NCI-H1694 treated with DMSO at 0.1 percent for 48 hours (cell line): ENCODE measurements at regions not wholly inside any gene's neighbourhood (a gene's known extent, or its start where the extent isn't known, plus 50 kb on each side); places are given as distances from the start of the nearest gene placed in this dataset.

Experiments
- DNase-seq: peaks from one replicate; lab custom pipeline; 2025; lab: John Stamatoyannopoulos, UW

DNA sequence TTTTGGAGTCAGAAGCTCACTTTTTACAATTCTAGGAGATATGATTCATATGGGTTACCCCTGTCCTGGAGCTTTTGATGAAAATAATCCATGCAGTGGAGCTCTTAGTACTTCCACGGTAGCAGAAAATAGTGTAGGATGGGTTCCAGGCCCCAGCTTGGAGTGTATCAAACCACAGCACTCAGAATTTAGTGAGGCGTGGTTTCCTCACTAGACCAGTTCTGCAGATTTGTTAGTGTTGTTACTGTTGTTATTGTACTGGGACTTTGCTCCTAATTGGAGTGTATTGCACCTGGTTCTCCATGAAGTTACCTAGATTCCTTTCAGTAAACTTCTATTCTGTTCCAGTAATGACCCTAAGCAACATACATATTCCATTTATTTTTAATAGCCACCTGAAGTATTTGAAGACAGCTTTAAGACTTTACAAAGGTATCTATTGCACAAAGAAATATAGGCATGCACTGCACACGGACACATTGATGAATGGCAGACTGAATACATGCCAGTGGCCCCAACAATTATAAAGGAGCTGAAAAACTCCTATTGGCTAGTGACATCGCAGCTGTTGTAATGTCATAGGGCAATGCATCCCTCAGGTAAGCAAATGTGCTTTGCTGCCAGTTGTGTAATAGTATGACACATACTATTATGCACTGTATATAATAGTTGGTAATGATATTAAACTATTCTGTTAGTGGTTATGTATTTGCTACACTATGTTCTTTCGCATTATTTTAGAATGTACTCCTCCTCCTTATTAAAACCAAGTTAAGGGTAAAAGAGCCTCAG lies 1058.0 kb downstream of the KCNT2 start:
- DNase-seq = no peak

DNA sequence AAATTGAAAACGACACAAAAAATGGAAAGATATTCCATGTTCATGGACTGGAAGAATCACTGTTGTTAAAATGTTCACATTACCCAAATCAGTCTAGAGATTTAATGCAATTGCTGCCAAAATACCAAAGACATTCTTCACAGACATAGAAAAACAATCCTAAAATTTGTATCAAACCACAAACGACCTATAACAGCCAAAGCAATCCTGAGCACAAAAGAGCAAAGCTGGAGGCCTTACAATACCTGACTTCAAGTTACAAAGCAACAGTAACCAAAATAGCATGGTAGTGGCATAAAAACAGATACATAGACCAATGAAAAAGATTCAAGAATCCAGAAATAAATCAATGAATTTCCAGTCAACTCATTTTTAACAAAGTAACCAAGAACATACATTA lies 1077.3 kb downstream of the KCNT2 start:
- DNase-seq = no peak

DNA sequence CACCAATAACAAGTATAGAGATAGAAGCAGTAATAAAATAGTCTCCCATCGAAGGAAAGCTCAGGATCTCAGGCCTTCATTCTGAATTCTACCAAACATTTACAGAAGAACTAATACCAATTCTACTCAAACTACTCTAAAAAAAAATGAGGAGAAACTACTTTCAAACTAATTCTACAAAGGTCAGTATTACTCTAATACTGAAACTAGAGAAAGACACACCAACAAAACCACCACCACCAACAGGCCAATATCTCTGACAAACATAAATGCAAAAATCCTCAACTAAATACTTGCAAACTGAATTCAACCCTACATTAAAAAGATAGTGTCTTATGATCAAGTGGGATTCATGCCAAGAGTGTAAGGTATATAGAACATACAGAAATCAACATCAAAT lies 1078.4 kb downstream of the KCNT2 start:
- no peak for DNase-seq

DNA sequence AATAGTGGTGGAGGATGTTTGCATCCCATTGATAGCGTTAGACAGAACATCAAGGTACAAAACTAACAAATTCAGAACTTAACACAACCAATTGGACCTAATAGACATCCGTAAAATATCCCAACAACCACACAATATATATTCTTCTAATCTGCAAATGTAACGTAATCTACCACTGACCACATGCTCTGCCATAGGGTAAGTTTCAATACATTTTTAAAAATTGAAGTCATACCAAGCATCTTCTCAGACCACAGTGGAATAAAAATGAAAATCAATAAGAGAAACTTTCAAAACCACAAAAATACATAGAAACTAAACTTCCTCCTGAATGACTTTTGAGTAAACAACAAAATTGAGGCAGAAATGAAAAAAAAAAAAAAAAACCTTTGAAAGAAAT lies 1087.5 kb downstream of the KCNT2 start:
- no peak for DNase-seq

DNA sequence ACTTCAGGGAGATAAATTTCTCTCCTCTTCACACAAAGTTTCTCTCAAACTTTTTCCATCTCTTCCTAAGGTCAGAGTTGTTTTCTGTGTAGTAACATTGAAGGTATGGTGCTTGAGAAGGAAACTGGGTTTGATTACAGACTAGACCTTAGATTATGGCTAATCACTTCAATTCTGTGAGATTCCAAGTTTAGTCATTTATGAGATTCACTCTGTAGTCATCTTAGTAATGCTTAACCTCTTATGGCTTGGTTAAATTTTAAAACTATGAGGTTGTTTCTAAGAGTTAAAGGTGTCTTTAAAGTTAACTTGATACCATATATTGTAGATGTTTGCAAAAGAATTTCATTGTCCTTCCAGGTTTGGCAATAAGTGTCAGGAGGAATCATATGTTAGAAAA lies 1092.2 kb downstream of the KCNT2 start:
- no peak for DNase-seq

DNA sequence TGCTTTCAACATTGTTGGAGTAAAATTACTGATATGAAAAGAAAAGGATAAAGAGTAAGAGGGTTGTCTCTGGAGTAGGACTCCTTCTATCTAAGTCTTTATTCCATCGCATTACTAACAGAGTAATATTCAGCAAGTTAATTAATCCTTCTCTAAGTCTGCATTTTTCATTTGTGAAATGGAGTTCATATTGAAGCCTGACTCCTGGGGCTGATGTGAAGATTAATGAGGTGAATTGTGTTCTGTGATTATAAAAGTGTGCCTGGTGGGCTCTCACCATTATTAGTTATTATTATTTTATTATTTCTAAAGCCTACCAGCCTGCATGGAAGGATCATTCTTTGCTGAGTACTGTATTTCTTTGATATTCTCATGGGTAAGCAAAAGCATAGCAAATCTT lies 1096.7 kb downstream of the KCNT2 start:
- no peak for DNase-seq

DNA sequence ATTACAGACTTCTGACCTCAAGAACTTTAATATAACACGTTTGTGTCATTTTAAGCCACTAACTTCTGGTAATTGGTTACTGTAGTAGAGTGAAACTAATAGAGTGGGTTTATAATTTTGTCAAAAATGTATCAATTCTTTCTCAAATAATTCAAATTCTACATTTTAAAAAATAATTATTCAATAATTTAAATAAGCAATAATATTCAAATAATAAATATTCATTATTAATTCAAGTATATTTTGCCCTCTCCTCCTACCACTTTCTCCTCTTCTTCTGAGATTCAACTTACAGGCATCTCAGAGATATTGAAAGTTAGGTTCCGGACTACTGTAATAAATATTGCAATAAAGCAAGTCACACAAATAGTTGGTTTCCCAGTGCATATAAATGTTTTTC lies 1107.1 kb downstream of the KCNT2 start:
- no peak for DNase-seq

DNA sequence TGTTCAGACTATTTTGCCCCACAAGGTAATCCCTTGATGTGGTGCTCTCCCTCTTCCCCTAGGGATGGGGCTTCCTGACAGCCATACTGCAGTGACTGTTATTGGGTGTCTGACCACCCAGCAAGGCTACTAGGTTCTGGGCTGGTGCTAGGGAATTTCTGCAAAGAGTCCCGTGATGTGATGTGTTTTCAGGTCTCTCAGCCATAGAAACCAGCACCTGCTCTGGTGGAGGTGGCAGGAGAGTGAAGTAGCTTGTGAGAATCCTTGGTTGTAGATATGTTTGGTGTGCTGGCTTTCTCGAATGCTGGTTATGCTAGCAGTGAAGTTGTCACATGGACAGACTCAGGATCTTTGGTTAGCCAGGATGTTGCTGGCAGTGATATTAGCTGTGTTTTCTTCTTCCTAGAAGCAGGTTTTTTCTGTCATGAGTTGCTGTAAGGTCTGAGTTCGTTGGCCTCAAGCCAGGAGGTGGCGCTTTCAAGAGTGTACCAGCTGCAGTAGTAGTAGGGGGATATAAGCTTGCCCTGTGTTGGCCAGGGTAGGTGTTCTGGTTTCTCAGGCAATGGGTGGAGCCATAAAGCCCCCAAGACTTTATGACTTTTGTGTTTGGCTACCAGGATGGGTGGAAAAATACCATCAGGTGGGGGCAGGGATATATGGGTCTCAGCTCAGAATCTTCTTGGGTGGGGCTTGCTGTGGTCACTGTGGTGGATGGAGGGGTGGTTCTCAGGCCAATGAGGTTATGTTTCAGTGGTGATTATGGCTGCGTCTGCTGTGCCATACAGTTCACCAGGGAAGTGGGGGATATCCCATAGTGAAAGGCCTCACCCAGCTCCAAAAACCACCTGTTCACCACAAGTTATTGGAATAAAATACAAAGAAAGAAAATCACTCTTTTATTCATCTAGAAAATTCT lies 1112.3 kb downstream of the KCNT2 start:
- no peak for DNase-seq

DNA sequence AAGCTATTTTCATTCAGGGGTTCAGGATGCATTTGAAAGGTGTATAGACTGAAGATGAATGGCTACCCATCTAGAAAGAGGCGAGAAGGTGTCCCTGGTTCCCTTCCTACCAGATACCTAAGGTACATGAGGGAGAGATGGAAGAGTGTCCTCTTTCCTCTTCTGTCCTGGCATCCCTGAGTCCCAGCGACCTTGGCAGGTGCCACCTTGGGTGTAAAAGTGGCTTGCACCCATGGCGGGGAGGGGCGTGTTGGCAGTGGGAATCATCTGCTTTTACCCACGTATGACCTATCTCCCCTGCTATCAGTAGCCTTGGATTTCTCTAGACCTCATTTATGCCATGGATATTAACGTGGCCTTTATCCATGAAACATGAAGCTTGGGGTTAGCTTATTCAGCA lies 1126.1 kb downstream of the KCNT2 start:
- DNase-seq = no peak

DNA sequence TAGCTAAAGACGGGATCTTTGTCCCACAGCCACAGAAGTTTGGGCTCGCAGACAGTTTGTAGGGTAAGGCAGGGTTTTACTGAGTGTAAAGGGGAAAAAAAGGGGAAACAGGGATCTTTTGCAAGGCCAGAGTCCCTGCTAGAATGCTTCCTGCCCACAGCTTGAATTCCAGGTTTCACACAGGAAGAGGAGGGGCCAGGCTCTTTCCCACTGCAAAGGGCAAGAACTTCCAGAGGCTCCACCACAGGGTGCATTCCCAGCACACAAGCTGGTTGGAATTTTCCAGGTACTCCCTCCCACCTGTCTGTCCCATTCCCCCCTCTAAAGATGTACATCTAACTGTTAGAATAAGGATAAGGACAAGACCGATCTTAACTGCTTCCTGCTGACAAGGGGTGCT lies 1126.9 kb downstream of the KCNT2 start:
- DNase-seq = no peak

DNA sequence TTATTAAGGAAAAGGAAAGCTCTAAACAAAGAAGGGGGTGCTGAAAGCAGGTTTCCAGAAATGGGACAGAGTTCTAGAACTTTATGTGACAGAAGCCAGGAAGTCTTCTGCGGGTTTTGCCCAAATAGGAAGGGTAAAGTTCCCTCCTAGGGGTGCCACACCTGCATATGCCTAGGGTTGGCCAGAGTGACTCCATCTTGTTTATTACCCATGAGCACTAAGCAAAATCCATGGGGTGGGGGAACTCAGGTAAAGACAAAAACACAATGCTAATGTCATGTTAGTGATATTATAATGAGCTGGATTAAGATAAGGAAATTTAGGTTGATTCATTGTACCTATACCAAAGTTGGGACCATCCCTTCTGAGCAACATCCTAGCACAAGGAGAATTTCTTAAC lies 1132.7 kb downstream of the KCNT2 start:
- DNase-seq = no peak

DNA sequence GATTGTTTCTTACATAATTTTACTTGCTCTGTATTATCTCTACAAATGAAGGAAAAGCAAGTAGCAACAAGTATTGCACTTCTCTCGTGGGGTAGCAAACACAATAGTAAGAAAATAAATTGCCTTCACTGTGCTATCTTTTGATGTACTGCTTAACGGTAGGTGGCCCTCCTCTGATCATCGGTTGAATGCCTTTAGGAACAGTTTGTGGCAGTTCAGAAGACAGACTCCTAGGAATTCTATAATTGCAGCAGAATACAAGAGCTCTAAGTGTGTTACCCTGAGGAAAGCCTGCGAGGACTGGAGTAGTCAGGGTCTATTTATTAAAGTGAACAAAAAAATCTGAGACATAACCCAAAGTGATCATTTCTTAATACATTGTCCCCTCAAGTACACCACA lies 1135.9 kb downstream of the KCNT2 start:
- no peak for DNase-seq

DNA sequence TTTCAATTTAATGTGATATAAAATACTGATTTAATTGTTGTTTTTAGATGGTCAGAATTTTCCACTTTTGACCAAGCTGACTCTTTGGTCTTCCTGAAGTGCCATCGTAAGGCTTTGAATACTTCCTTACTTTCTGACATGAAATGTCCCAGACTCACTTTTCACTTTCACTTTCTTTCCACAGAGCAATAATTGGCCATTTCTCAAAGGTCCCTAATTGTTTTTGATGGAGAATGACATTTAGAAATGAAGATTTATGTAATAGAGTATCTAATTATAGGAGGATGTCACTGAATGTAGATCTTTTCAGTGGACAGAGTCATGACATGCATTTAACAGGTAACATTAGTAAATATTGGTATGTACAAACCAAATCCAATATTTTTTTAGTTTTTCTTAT lies 1141.6 kb downstream of the KCNT2 start:
- DNase-seq = no peak

DNA sequence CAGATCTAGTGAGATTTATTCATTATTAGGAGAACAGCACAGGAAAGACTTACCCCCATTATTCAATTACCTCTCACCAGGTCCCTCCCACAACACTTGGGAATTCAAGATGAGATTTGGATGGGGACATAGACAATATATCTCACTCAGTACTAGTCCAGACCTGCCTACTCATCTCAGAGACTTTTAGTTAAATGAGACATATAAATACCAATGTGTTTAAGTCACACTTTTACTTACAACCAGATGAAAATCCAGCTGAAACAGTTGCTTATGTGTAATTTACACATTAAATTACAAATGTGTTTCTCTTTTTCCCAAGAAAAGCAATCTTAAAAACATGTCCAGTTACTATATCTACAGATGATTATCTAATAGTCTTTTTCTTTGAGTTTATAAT lies 1145.6 kb downstream of the KCNT2 start:
- no peak for DNase-seq

DNA sequence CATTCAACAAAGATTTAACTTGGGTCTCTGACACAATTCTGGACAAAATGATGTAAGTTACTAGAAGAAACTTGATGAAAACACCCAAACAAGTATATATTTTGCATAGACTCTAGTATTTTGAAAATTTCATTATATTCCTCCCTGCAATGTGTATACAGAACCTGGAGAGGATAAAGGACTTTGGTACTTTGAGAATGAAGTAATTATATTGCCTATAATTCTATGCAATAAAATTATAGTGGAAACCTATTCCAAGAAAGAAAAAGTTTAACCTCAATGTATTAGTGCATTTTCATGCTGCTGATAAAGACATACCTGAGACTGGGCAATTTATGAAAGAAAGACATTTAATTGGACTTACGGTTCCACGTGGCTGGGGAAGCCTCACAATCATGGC lies 1146.1 kb downstream of the KCNT2 start:
- DNase-seq = no peak

DNA sequence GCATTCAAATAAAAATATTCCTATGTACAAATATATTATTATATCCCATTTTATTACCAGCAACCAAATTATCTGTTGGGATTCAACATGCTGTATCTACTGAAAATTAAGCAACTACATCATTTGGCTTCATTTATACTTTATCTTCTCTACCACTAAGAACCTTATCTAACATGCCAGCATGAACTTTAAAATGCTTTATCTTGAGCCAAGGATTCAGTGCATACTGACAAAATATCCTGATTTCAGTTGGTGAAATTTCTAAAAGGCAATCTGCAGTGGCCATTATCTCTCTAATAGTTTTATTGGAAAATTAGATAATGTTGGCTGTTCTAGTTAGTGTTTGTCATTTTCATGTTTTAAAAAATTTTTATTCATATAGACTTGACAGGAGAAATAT lies 1149.9 kb downstream of the KCNT2 start:
- no peak for DNase-seq

DNA sequence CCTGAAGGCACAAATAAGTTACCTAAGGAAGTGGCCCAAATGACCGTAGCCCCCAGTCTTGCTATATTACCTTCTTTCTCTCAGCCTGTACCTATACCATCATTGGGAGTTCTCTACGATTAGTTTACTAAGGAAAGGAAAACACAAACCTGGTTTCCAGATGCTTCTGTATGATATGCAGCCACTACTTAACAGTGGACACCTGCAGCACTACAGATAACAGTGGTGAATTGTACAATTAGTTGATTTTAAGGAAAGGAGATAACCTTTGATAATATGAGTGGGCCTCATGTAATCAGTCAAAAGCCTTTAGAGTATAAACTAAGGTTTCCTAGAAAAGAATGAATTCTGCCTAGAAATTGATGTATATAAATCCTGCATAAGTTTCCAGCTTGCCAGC lies 1157.4 kb downstream of the KCNT2 start:
- no peak for DNase-seq

DNA sequence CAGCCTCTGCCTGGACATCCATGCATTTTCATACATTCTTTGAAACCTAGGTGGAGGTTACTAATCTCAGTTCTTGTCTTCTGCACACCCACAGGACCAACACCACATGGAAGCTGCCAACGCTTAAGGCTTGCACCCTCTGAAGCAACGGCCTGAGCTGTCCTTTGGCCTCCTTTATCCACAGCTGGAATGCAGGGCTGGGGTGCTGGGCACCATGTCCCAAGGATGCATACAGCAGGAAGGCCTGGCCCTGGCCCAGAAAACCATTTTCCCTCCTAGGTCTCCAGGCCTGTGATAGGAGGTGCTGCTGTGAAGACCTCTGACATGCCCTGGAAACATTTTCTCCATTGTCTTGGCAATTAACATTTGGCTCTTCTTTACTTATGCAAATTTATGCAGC lies 1168.6 kb downstream of the KCNT2 start:
- no peak for DNase-seq

DNA sequence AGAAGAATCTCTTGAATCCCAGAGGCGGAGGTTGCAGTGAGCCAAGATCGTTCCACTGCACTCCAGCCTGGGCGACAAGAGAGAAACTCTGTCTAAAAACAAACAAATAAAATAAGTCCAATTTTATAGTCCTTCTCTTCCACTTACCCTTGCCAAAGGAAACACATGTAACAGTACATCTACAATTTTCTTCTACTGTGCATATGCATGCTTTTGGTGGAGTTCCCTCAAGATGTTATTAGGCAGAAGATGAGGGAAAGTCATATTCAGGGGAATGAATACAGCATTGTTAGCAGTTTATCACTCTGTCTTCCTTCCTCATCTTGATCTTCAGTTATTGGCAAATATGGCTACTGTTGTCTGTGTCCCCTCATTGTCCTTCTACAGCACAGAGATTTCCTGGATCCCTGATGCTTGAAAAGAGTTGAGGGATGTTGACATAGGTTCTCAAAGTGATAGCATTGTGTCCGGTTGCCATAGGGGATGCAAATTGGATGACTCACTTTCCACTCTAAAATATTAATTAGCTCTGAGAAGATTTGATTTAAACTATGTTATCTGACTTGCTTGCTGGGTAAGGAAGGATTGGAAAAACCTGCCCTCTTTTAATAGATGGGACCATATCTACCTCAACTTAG lies 1173.6 kb downstream of the KCNT2 start:
- no peak for DNase-seq

DNA sequence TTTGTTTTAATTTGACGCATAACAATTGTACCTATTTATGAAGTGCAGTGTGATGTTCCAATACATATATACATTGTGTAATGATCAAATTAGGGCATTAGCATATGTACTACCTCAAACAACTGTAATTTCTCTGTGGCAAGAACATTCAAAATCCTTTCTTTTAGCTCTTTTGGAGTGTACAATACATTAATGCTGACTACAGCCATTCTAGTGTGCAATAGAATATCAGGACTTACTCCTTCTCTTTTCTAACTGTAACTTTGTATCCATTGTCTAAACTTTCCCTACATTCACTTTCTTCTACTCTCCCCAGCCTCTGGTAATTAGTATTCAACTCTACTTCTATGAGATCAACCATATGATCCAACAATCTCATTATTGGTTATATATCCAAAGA lies 1177.4 kb downstream of the KCNT2 start:
- no peak for DNase-seq

DNA sequence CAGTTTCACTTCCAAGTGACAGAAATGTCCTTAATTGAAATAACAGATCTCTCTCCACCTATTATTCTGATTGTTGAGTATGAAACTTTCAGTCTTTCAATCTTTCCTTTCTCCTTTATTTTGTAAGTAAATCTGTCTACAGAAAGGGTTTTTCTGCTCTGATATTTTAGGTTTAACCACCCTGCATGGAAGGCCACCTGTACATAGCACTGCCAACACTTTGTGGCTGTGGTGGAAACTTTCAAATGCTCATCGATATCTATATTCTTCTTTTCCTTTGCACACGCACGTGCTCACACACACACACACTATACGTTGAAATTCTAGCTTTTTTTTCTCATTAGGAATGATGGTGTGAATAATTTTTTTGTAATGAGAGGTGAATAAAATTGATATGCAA lies 1179.3 kb downstream of the KCNT2 start:
- no peak for DNase-seq

DNA sequence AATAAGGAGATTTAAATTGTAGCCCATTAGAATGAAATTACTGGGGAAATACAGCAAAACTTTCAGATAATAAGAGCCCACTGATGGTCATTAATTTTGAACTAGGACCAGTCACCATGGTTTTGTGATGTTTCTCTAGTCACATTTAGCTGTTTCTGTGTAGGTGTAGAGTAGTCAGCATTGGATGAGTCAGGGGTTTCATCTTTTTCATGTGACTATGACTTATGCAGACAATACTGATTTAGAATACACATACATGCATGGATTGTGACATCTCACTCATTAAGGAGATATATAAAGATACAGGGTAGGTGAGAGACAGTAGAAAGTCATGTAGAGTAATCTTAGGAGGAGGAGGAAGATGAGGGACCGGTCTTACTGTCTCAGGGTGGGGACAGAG lies 1192.7 kb downstream of the KCNT2 start:
- DNase-seq = no peak

DNA sequence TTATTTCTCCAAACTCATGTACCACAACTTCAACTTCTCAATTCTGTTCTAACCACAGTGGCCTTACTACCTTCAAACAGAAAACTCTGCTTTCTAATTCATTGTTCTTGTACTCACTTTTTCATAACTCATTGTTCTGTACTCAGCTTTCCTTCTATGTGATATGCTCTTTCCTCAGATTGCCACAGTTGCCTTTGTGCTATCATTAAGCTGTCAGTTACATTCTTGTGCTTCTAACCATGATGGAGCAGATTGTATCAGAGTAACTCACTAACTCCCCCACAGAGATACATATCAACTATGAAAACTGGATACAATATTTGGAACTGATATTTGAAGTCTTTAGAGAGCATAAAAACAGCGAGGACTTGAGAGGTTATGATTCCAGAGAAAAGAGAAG lies 1213.7 kb downstream of the KCNT2 start:
- no peak for DNase-seq
